ENCODE measurements at regions not wholly inside any gene's neighbourhood (a gene's known extent, or its start where the extent isn't known, plus 50 kb on each side); places are given as distances from the start of the nearest gene placed in this dataset.

DNA sequence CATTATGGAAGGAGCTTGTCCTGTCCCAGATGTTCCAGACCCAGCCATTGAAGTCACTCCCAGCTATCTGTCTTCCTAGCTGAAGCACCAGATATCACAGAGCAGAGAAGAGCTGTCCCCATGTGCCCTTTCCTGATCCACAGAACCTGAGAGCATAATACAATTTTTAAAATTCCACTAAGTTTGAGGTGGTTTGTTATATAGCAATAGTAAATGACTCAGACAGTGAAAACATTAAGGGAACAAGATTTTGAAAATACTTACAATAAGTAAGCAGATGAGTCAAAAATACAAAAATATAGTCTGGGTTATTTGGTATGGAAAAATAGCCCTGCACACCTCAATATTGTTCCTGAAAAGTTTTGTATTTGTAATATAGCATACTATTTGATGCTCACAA is 85.8 kb upstream of the GLS start:
- H3K4me3 ChIP-seq (ENCODE audit: low read length) = no peak overlapping the region
- H3K9me3 ChIP-seq (ENCODE audit: insufficient read depth, low read length) = no peaks in the 10 kb centered on the region
- no peaks in the 10 kb centered on the region for H4K20me1 ChIP-seq (ENCODE audit: insufficient read depth, low read length)
- no peak overlapping the region for H3K4me2 ChIP-seq (ENCODE audit: low read length)
- no peaks in the 10 kb centered on the region for H3K79me2 ChIP-seq (ENCODE audit: low read length)
- H3K27me3 ChIP-seq (ENCODE audit: low read depth, low read length) = peaks cover 12% of the 10 kb centered on the region; the same call in 1 of the 2 replicates
- H3K36me3 ChIP-seq (replicated peaks; ENCODE audit: low read depth, low read length) = no peaks in the 10 kb centered on the region
- H3K27ac ChIP-seq (ENCODE audit: low read length) = no peak overlapping the region
- no peak overlapping the region for H2AFZ ChIP-seq (ENCODE audit: low read depth, low read length)
- peaks cover 6% of the 10 kb centered on the region; the same call in 1 of the 2 replicates for H3K4me1 ChIP-seq (ENCODE audit: low read length)
- TF ChIP-seq, protein P1, sequence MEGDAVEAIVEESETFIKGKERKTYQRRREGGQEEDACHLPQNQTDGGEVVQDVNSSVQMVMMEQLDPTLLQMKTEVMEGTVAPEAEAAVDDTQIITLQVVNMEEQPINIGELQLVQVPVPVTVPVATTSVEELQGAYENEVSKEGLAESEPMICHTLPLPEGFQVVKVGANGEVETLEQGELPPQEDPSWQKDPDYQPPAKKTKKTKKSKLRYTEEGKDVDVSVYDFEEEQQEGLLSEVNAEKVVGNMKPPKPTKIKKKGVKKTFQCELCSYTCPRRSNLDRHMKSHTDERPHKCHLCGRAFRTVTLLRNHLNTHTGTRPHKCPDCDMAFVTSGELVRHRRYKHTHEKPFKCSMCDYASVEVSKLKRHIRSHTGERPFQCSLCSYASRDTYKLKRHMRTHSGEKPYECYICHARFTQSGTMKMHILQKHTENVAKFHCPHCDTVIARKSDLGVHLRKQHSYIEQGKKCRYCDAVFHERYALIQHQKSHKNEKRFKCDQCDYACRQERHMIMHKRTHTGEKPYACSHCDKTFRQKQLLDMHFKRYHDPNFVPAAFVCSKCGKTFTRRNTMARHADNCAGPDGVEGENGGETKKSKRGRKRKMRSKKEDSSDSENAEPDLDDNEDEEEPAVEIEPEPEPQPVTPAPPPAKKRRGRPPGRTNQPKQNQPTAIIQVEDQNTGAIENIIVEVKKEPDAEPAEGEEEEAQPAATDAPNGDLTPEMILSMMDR (IDR thresholded peaks at IDR 0.05; ENCODE audit: low read depth, low read length) = no peak
- TF ChIP-seq EZH2phosphoT487 (IDR thresholded peaks at IDR 0.05; ENCODE audit: low read depth) = no peak
- H3K9ac ChIP-seq (ENCODE audit: low read length) = no peak overlapping the region

DNA sequence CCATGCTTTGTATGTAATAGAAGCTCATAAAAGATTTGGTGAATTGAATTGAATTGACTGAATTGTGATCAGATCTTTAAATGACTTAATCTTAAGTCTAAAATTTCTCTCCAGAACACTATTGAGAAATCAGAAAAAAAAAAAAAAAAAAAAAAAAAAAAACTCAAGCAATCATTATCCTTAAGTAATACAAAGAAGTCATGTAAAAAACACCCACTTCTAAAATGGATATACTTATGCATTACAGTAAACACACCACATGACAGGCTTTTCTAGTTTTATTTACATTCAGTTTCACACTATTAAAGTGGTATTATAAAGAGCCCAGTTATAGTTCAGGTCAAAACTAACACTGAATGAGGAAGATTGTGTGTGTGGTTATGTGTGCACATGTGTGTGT is 84.9 kb upstream of the GLS start:
- no peaks in the 10 kb centered on the region for H3K9me3 ChIP-seq (ENCODE audit: insufficient read depth, low read length)
- peaks cover 8% of the 10 kb centered on the region; the same call in 1 of the 2 replicates for H3K27me3 ChIP-seq (ENCODE audit: low read depth, low read length)
- H3K4me2 ChIP-seq (ENCODE audit: low read length) = no peak overlapping the region
- H4K20me1 ChIP-seq (ENCODE audit: insufficient read depth, low read length) = no peaks in the 10 kb centered on the region
- no peak overlapping the region for H3K27ac ChIP-seq (ENCODE audit: low read length)
- peaks cover 6% of the 10 kb centered on the region; the same call in 1 of the 2 replicates for H3K4me1 ChIP-seq (ENCODE audit: low read length)
- H3K36me3 ChIP-seq (replicated peaks; ENCODE audit: low read depth, low read length) = no peaks in the 10 kb centered on the region
- no peaks in the 10 kb centered on the region for H3K79me2 ChIP-seq (ENCODE audit: low read length)
- no peak overlapping the region for H2AFZ ChIP-seq (ENCODE audit: low read depth, low read length)
- TF ChIP-seq EZH2phosphoT487 (IDR thresholded peaks at IDR 0.05; ENCODE audit: low read depth) = no peak
- TF ChIP-seq, protein P1 (IDR thresholded peaks at IDR 0.05; ENCODE audit: low read depth, low read length) = no peak
- H3K9ac ChIP-seq (ENCODE audit: low read length) = no peak overlapping the region
- H3K4me3 ChIP-seq (ENCODE audit: low read length) = no peak overlapping the region

DNA sequence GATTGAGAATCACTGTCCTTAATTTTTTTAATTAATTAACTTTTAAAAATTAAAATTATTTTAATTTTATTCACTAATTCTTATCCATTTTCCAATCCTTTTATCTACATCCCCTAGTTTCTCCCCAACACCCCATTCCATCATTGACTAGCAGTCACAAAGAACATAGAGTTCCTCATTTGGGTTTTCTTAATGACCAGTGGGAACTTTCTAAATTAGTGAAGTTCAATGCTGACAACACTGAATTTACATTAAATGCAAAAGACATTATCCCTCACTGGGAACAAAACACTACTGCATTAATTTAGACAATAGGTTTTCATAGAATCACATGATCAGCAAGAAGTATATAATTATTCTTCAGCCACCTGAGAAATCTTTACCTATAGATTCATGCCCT is 80.6 kb upstream of the GLS start:
- no peaks in the 10 kb centered on the region for H3K27me3 ChIP-seq (ENCODE audit: low read depth, low read length)
- H4K20me1 ChIP-seq (ENCODE audit: insufficient read depth, low read length) = no peaks in the 10 kb centered on the region
- H3K27ac ChIP-seq (ENCODE audit: low read length) = no peak overlapping the region
- no peak overlapping the region for H3K4me3 ChIP-seq (ENCODE audit: low read length)
- H3K9ac ChIP-seq (ENCODE audit: low read length) = no peak overlapping the region
- no peaks in the 10 kb centered on the region for H3K36me3 ChIP-seq (replicated peaks; ENCODE audit: low read depth, low read length)
- H3K4me2 ChIP-seq (ENCODE audit: low read length) = no peak overlapping the region
- H3K79me2 ChIP-seq (ENCODE audit: low read length) = no peaks in the 10 kb centered on the region
- H3K4me1 ChIP-seq (ENCODE audit: low read length) = peaks cover 8% of the 10 kb centered on the region
- no peak for TF ChIP-seq EZH2phosphoT487 (IDR thresholded peaks at IDR 0.05; ENCODE audit: low read depth)
- TF ChIP-seq, protein P1 (IDR thresholded peaks at IDR 0.05; ENCODE audit: low read depth, low read length) = no peak
- no peaks in the 10 kb centered on the region for H3K9me3 ChIP-seq (ENCODE audit: insufficient read depth, low read length)
- H2AFZ ChIP-seq (ENCODE audit: low read depth, low read length) = no peak overlapping the region

DNA sequence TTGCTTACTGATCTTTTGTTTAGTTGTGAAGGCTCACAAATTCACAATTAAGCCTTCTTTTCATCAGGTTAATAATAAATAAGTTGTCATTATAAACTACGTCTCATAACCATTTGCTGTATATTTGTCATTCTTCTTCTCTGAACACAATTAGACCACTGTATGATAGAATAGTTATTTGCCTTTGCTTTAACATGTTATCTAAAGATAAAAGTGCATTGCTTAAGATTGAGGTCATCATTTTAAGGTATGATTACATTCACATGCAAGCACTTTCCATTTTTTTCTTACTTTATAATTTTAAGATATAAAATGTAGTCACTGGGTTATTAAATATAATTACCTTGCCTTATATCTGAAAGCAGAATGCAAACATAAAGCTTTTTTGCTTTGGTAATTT is 80.1 kb upstream of the GLS start:
- no peak overlapping the region for H2AFZ ChIP-seq (ENCODE audit: low read depth, low read length)
- H3K4me2 ChIP-seq (ENCODE audit: low read length) = no peak overlapping the region
- H3K9me3 ChIP-seq (ENCODE audit: insufficient read depth, low read length) = no peaks in the 10 kb centered on the region
- no peaks in the 10 kb centered on the region for H4K20me1 ChIP-seq (ENCODE audit: insufficient read depth, low read length)
- H3K27ac ChIP-seq (ENCODE audit: low read length) = no peak overlapping the region
- H3K79me2 ChIP-seq (ENCODE audit: low read length) = no peaks in the 10 kb centered on the region
- peaks cover 7% of the 10 kb centered on the region for H3K4me1 ChIP-seq (ENCODE audit: low read length)
- no peak overlapping the region for H3K9ac ChIP-seq (ENCODE audit: low read length)
- no peaks in the 10 kb centered on the region for H3K27me3 ChIP-seq (ENCODE audit: low read depth, low read length)
- no peaks in the 10 kb centered on the region for H3K36me3 ChIP-seq (replicated peaks; ENCODE audit: low read depth, low read length)
- H3K4me3 ChIP-seq (ENCODE audit: low read length) = no peak overlapping the region
- TF ChIP-seq EZH2phosphoT487 (IDR thresholded peaks at IDR 0.05; ENCODE audit: low read depth) = no peak
- TF ChIP-seq, protein P1 (IDR thresholded peaks at IDR 0.05; ENCODE audit: low read depth, low read length) = no peak
